DOHH2 (cell line): ENCODE measurements at regions not wholly inside any gene's neighbourhood (a gene's known extent, or its start where the extent isn't known, plus 50 kb on each side); places are given as distances from the start of the nearest gene placed in this dataset.

ENCODE experiments used
- H3F3A ChIP-seq: fragments of 200-600 bp; sonication (generic), shearing (Covaris generic); 2 replicates; pipeline ENCODE4 v1.6.0; 2016; ENCODE audit warnings: antibody characterized with exemption, mild to moderate bottlenecking; ENCODE audit not compliant: control insufficient read depth, insufficient read depth
- H3K27ac ChIP-seq: fragments of 200-600 bp; sonication (generic); 2 replicates; pipeline ENCODE4 v1.5.1; 2014; ENCODE audit warnings: low read depth, mild to moderate bottlenecking, low read length, moderate library complexity
- H3K27me3 ChIP-seq: fragments of 200-600 bp; sonication (generic); 2 replicates; pipeline ENCODE4 v1.6.1; 2014; ENCODE audit warnings: mild to moderate bottlenecking, low read length, mixed read lengths; ENCODE audit not compliant: control insufficient read depth
- H3K36me3 ChIP-seq: fragments of 200-600 bp; sonication (generic); 2 replicates; pipeline ENCODE4 v1.6.1; 2014; ENCODE audit warnings: mild to moderate bottlenecking, low read length, moderate library complexity, mixed read lengths; ENCODE audit not compliant: control insufficient read depth
- H3K4me1 ChIP-seq: fragments of 200-600 bp; sonication (generic); 2 replicates; pipeline ENCODE4 v1.6.1; 2014; ENCODE audit warnings: mild to moderate bottlenecking, low read length, mixed read lengths; ENCODE audit not compliant: control insufficient read depth
- H3K4me2 ChIP-seq: fragments of 200-600 bp; sonication (generic); 2 replicates; pipeline ENCODE4 v1.6.0; 2014; ENCODE audit warnings: mild to moderate bottlenecking, low read length, moderate library complexity
- H3K4me3 ChIP-seq: fragments of 200-600 bp; sonication (generic); 2 replicates; pipeline ENCODE4 v1.5.1; 2014; ENCODE audit warnings: mild to moderate bottlenecking, low read length, mixed read lengths
- H3K79me2 ChIP-seq: fragments of 200-600 bp; sonication (generic); 2 replicates; pipeline ENCODE4 v1.6.1; 2014; ENCODE audit warnings: mild to moderate bottlenecking, low read length, mixed read lengths; ENCODE audit not compliant: control insufficient read depth
- H3K9me2 ChIP-seq: fragments of 200-600 bp; sonication (generic); replicated peaks from 2 replicates; pipeline ENCODE4 v1.6.1; 2014; ENCODE audit warnings: mild to moderate bottlenecking, low read length, mixed read lengths; ENCODE audit not compliant: control insufficient read depth
- H3K9me3 ChIP-seq: fragments of 200-600 bp; sonication (generic); 2 replicates; pipeline ENCODE4 v1.6.1; 2014; ENCODE audit warnings: antibody characterized with exemption, low read length, mixed read lengths; ENCODE audit not compliant: control insufficient read depth, insufficient read depth
- H4K20me1 ChIP-seq: fragments of 200-600 bp; sonication (generic); 2 replicates; pipeline ENCODE4 v1.6.0; 2014; ENCODE audit warnings: low read depth, mild to moderate bottlenecking, antibody characterized with exemption, low read length, moderate library complexity; ENCODE audit not compliant: control insufficient read depth, insufficient read depth
- EZH2phosphoT487 ChIP-seq: fragments of 200-600 bp; sonication (generic); IDR thresholded peaks from 2 replicates; pipeline ENCODE4 v1.6.1; 2017; ENCODE audit warnings: borderline replicate concordance, mild to moderate bottlenecking, antibody characterized with exemption, low read length, moderate library complexity, mixed read lengths
- TF ChIP-seq, protein P1 (sequence below): fragments of 200-600 bp; sonication (generic); IDR thresholded peaks from one replicate; pipeline ENCODE4 v1.5.1; 2014; ENCODE audit warnings: antibody characterized with exemption, mild to moderate bottlenecking, low read depth, low read length; ENCODE audit not compliant: poor library complexity, severe bottlenecking

DNA sequence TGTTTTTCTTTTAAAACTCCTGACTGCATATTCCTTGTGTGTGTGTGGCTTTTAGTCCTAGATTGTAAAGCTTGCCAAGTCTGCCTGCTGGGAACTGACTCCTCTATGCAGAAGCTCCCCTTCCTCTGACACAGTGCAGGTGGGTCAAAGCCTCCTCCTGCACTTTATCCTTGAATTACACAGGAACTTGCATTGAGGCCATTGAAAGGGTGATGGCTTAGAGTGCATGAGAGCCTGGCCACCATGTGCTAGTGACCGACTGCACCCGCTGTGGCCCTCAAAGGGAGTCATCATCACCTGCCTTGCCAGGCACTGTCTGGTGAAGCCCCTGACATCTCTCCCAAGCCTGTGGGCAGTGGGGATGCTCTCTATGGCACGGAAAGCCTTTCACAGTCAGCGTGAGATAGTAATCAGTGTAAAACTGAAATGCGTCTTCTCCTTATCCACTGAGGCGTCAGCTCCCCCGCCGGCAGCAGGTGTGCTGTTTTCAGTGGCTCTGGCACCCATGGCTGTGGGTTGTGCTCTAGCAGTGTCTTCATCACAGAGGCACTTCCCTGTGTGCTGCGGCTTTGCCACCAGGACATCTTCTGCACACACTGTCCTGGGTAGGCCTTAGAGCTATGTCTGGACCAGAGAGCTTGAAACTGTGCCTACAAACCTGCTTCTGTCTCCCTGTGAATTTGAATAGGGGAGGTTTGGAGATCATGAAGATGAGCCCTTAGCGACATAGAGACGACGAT, 87.9 kb downstream of the THBS2 start:
- no peaks in the 10 kb centered on the region for H3K27me3 ChIP-seq
- TF ChIP-seq, protein P1, sequence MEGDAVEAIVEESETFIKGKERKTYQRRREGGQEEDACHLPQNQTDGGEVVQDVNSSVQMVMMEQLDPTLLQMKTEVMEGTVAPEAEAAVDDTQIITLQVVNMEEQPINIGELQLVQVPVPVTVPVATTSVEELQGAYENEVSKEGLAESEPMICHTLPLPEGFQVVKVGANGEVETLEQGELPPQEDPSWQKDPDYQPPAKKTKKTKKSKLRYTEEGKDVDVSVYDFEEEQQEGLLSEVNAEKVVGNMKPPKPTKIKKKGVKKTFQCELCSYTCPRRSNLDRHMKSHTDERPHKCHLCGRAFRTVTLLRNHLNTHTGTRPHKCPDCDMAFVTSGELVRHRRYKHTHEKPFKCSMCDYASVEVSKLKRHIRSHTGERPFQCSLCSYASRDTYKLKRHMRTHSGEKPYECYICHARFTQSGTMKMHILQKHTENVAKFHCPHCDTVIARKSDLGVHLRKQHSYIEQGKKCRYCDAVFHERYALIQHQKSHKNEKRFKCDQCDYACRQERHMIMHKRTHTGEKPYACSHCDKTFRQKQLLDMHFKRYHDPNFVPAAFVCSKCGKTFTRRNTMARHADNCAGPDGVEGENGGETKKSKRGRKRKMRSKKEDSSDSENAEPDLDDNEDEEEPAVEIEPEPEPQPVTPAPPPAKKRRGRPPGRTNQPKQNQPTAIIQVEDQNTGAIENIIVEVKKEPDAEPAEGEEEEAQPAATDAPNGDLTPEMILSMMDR: no peak
- TF ChIP-seq EZH2phosphoT487: no peak
- no peaks in the 10 kb centered on the region for H4K20me1 ChIP-seq
- H3K4me3 ChIP-seq: no peak overlapping the region
- H3K9me2 ChIP-seq: no peaks in the 10 kb centered on the region
- H3K36me3 ChIP-seq: no peaks in the 10 kb centered on the region
- H3K79me2 ChIP-seq: no peaks in the 10 kb centered on the region
- peaks cover 2% of the 10 kb centered on the region; the same call in 1 of the 2 replicates for H3K9me3 ChIP-seq
- H3K4me1 ChIP-seq: no peaks in the 10 kb centered on the region
- no peak overlapping the region for H3K4me2 ChIP-seq
- H3F3A ChIP-seq: no peaks in the 10 kb centered on the region
- no peak overlapping the region for H3K27ac ChIP-seq

DNA sequence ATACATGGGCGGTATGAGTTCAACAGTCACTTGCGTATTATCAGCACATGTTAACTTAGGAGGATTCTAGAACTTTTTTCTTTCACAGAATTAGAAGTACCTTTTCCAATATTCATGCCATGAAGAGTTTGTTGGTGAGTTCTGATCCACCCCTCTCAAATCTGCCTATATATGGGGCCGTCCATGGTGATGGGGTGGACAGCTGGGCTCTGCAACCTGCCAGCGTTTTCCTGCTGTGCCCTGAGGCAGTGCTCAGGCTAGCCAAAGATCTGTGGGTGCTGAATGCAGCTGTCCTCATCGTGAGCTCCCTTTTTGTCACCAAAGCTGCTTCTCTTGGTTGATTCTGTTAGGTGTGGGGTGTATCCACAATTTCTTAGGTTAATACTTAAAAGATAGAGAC, 88.7 kb downstream of the THBS2 start:
- Histone ChIP-seq H4K20me1 (no peaks in the 10 kb centered on the region), H3K9me2 (no peaks in the 10 kb centered on the region), H3K9me3 (peaks cover 2% of the 10 kb centered on the region; the same call in 1 of the 2 replicates), H3K27ac (no peak overlapping the region), H3K27me3 (no peaks in the 10 kb centered on the region), H3K79me2 (no peaks in the 10 kb centered on the region), H3F3A (no peaks in the 10 kb centered on the region), H3K4me3 (no peak overlapping the region), H3K4me2 (no peak overlapping the region), H3K36me3 (no peaks in the 10 kb centered on the region), H3K4me1 (no peaks in the 10 kb centered on the region)
- no peak for TF ChIP-seq EZH2phosphoT487
- TF ChIP-seq, protein P1: no peak

DNA sequence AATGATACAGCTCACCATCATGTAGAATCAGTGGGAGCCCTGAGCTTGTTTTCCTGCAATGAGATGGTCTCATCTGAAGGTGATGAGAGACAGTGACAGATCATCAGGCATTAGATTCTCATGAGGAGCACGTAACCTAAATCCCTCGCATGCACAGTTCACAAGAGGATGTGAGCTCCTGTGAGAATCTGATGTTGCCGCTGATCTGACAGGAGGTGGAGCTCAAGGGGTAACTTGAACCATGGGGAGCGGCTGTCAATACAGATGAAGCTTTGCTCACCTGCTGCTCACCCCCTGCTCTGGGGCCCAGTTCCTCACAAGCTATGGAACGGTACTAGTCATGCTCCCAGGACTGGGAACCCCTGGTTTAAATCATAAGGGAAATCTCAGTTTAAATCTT, 89.2 kb downstream of the THBS2 start:
- no peak for TF ChIP-seq EZH2phosphoT487
- TF ChIP-seq, protein P1: no peak
- no peaks in the 10 kb centered on the region for H3K27me3 ChIP-seq
- H3K27ac ChIP-seq: no peak overlapping the region
- H3K4me1 ChIP-seq: no peaks in the 10 kb centered on the region
- H3K4me3 ChIP-seq: no peak overlapping the region
- H3K9me2 ChIP-seq: no peaks in the 10 kb centered on the region
- H3K36me3 ChIP-seq: no peaks in the 10 kb centered on the region
- H3K9me3 ChIP-seq: peaks cover 2% of the 10 kb centered on the region; the same call in 1 of the 2 replicates
- H3F3A ChIP-seq: no peaks in the 10 kb centered on the region
- H3K4me2 ChIP-seq: no peak overlapping the region
- no peaks in the 10 kb centered on the region for H3K79me2 ChIP-seq
- no peaks in the 10 kb centered on the region for H4K20me1 ChIP-seq
